ENCODE measurements at regions not wholly inside any gene's neighbourhood (a gene's known extent, or its start where the extent isn't known, plus 50 kb on each side); places are given as distances from the start of the nearest gene placed in this dataset.

DNA sequence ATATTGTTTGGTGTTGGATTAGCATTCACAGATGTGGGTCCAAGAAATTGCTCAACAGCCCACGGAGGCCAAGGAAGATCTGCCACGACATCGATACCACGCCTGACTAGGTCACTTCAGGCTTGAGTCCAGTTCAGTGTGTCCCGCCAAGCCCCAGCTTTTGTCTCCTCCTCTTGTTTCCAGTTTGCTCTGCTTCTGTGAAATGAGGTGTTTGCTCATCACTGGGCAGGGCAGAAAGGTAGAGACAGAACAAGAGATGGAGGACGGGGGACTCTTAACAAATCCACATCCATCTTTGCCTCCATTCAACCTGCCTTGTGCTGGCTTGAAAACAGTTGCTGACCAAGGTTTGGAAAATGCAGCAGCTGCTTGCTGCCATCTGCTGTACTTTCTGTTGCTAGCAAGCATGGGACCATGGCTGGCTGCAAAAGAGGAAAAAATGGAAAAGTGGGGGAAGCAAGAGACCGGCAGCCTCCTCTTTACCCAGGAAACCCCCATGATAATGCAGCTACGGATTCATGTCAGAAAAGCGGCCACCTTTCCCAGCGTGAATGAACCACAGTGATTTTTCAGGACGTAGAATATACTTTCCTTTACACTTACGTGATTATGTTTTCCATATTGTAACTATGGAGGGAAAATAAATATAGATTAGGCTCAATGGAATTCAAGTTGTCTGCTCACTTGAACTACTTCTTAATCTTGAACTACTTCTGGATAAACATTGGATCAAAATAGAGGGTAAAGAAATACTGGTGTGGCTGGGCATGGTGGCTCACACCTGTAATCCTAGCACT is 80.2 kb upstream of the GREM2 start:
- TF ChIP-seq GATA3 (IDR thresholded peaks at IDR 0.05; ENCODE audit: low read depth, low read length) (no peak), GATA2 (IDR thresholded peaks at IDR 0.05; ENCODE audit: low read depth, low read length) (no peak; the same call in 1 of the 2 replicates)

- TF ChIP-seq GATA3 (IDR thresholded peaks at IDR 0.05; ENCODE audit: low read depth, low read length) = no peak
- TF ChIP-seq GATA2 (IDR thresholded peaks at IDR 0.05; ENCODE audit: low read depth, low read length) = peak; percentile 23; the same call in 1 of the 2 replicates
Observed at GRCh38 chr1:240691501-240691900, 79.5 kb upstream of the GREM2 start.

GRCh38 chr1:240687820-240688219 is 75.9 kb upstream of the GREM2 start:
- TF ChIP-seq GATA2 (IDR thresholded peaks at IDR 0.05; ENCODE audit: low read depth, low read length) (no peak; the same call in 1 of the 2 replicates), GATA3 (IDR thresholded peaks at IDR 0.05; ENCODE audit: low read depth, low read length) (no peak)

DNA sequence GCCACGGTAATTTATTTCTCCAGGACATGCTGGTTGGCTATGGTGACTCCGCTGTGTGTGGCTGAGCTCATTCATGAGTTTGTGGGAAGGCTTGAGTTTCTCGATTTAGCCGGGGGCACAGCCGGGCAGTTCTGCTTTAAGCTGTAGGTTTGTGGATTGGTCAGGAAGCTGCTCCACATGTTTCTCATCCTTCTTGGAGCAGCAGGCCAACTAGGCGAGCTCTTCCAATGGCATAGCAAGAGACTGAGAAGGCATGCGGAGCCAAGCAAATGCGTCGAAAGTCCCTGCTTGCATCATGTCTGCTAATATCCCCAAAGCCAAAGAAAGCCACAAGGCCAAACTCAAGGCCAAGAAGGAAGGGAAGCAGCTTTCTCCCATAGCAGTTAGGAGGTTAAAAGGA is 71.6 kb upstream of the GREM2 start:
- TF ChIP-seq GATA3 (IDR thresholded peaks at IDR 0.05; ENCODE audit: low read depth, low read length) = no peak
- TF ChIP-seq GATA2 (IDR thresholded peaks at IDR 0.05; ENCODE audit: low read depth, low read length) = no peak

- TF ChIP-seq GATA3 (IDR thresholded peaks at IDR 0.05; ENCODE audit: low read depth, low read length) (no peak), GATA2 (IDR thresholded peaks at IDR 0.05; ENCODE audit: low read depth, low read length) (no peak)
Observed at GRCh38 chr1:240682859-240683242, 70.9 kb upstream of the GREM2 start.

- no peak for TF ChIP-seq GATA3 (IDR thresholded peaks at IDR 0.05; ENCODE audit: low read depth, low read length)
- no peak for TF ChIP-seq GATA2 (IDR thresholded peaks at IDR 0.05; ENCODE audit: low read depth, low read length)
Observed at GRCh38 chr1:240682166-240682858, 70.4 kb upstream of the GREM2 start.

DNA sequence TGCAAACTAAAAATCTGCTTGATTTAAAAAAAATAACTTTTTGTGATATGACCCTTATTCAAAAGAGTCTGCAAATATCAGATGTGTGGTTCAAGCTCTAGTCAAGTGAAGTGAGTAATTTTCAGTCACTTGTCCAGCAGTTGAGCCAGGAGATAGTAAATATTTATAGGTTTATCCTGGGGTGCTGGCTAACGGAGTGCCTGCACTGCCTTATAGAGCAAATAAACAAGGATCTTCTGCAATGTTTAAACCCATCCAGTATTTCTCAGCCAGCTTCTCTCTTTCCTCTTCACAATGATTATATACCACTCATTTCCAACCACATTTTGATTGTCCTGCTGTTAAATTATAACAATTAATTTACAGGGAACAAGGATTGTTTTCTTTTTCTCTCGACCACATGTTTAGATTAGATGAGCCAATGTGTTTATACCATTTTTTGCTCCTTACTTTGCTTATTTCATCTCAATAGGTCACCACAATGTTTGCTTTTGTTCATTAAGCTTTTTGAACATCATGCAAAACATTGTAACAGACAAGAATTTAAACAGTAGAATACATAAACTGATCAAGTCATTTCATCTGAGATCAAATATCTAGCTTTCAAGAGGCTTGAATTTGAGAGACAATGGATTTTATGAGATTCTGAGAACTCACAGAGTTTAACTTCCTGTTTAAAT is 60.3 kb upstream of the GREM2 start:
- no peak for TF ChIP-seq GATA3 (IDR thresholded peaks at IDR 0.05; ENCODE audit: low read depth, low read length)

- TF ChIP-seq GATA3 (IDR thresholded peaks at IDR 0.05; ENCODE audit: low read depth, low read length) = no peak
Observed at GRCh38 chr1:240667351-240667750, 55.4 kb upstream of the GREM2 start.

DNA sequence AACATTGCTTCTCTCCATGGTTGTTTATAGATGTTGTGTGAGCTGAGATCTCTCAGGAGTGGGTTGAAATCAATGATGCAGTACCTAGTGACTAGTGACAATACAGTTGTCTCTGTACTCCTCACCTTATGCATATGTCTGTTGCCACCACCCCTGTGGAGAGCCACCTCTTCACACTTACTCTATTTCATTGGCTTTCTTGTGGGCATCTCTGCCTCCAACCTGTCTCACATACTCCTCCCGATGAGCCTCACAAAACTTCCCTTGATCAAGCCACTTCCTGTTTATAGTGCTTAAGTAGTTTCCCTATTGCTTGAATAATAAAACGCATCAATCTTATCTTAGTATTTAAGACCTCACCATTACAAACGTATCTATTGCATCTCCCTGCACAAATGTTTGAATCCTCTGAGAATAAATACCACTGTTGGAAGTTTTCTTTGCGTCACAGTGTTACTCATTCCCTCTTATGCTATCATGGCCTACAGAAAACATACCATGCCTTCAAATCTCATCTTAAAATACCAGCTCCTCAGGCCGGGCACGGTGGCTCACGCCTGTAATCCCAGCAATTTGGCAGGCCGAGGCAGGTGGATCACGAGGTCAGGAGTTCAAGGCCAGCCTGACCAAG is 54.7 kb upstream of the GREM2 start:
- TF ChIP-seq GATA2 (IDR thresholded peaks at IDR 0.05; ENCODE audit: low read depth, low read length) (no peak), GATA3 (IDR thresholded peaks at IDR 0.05; ENCODE audit: low read depth, low read length) (no peak)

DNA sequence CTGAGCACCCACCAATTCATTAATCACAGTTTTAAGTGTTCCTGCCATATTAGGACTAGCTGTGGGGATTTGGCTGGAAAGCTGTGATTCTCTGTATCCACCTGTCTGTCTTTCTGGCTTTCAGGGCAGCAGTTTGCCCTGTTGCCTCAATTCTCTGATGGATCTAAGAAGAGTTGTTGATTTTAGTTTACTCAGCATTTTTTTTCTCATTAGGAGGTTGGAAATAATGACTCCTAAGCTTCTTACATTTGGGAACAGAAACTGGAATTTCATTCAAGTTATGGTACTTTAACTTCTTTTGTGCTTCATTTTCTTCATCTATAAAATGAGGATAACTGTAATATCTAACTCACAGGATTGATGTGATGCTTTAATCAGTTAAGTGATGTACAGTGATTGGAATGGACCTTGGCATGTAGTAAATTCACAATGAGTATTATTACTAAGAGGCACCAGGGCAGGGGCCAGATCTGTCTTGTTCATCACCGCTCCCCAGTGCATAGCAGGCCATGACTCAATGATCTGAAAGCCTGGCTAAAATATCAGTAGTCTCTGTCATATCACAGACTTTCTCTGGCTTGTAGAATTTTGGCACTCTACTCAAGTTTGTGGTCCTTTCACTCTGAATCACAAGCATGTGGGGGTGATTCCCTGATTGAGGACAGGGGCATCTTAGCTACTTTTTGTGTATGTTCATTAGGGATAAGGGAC is 51.4 kb upstream of the GREM2 start:
- TF ChIP-seq GATA2 (IDR thresholded peaks at IDR 0.05; ENCODE audit: low read depth, low read length) (no peak), GATA3 (IDR thresholded peaks at IDR 0.05; ENCODE audit: low read depth, low read length) (no peak)

Measured in SH-SY5Y (cell line).